H54 (cell line): ENCODE measurements at regions not wholly inside any gene's neighbourhood (a gene's known extent, or its start where the extent isn't known, plus 50 kb on each side); places are given as distances from the start of the nearest gene placed in this dataset.
"Not testable (repeated sequence)": the region's sequence is repeated elsewhere in the genome, so short reads cannot be mapped to it uniquely, and the experiment has no call there.

Experiments used
- DNase-seq: peaks from one replicate; pipeline ENCODE4 v3.0.0; 2011; ENCODE audit warnings: low spot score, mixed read lengths; ENCODE audit not compliant: insufficient read length
- FAIRE-seq: peaks from 3 replicates; lab custom pipeline; 2011; peaks lifted over from hg19 to GRCh38; lab: Jason Lieb, UNC
- POLR2A ChIP-seq: IDR thresholded peaks from 2 replicates; pipeline ENCODE4 v1.6.1; 2011; ENCODE audit warnings: low read depth, mild to moderate bottlenecking, low read length

DNA sequence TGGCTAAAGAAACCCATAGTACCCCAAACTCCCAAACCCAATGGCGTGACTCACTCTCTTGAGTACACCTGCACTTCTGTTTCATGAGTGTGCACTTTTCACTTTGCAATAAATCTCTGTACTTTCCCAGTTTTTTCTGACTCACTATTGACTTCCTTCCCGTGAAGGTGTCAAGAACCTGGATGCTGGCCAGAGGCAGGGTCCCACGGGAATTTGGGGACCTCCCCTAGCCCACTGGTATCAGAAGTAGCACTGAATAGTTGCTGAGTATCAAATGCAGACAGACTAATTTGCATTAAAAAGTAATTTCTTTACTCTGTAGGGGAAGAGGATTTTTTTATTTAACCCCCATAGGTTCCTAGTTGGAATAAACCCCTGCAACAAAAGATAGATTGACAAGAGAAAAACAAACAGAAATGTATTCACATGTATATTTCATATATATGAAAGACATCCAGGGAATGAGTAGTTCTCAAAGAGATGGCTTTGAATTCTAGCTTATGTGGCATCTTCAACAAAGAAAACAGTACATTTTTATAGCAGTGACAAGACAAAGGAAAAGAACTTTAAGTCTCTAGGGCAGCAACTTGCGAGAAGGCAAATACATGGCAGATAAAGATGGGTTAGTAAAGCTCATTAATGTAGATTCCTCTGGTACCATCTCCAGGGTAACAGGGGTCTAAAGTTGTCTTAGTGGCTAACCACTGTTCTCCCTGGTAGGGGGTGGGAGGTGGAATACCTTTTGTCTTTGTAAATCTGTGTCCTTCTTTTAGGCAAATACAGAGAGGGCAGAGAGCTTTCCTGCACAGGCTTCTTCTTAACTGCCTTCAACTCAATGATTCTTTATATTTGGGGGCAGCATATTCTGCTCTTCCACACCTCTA, 385.5 kb upstream of the PDZRN3 start:
- DNase-seq = no peak
- no peak for TF ChIP-seq POLR2A
- no peak for FAIRE-seq

DNA sequence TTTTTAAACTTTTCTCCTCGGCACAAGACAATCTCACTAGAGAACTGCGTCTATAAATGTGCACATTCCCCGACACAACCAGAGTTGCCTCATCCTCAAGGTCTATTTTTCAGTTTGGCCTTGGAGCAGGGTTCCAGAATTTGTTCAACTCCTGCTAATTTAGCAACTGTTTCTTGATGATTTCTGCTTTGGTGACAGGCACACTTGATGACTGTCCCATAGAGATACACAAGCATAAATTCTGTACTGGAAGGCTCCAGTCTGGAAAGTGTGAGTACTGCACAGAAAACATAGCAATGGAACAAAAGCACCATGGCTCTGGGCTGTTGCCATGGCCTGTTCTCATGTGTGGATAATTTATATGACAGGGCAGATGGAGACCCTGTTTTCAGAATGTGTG, 379.6 kb upstream of the PDZRN3 start:
- TF ChIP-seq POLR2A = no peak
- no peak for DNase-seq
- no peak for FAIRE-seq

DNA sequence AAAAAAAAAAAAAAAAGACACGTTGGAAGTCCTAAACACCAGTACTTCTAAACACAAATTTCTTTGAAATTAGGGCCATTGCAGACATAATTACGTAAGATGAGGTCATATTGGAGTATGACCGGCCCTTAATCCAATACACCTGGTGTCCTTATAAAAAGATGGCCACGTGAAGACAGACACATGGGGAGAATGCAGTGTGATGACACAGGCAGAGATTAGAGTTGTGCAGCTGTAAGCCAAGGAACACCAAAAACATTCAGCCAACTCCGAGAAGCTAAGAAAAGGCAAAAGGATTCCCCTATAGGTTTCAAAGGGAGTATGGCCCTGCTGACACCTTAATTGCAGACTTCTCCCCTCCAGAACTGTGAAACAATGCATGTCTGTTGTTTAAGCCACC, 379.0 kb upstream of the PDZRN3 start:
- DNase-seq = no peak
- TF ChIP-seq POLR2A = no peak
- no peak for FAIRE-seq

DNA sequence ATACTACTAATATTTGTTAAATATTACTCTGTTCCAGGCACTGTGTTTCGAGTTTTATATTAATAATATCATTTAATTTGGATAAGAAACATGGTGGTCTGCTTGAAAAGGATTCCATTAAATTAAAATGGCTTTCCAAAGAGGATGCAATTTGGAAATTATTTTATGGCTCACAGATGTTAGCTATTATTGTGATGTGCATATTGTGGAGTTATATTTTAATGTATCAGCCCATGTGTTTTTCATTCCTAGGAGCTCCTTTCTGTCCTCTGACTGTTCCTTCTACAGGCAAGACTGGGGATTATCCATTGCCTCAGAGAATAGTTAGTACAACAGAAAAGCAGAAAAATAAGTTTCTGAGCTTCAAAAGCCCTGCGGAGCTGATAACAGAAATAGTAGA, 376.7 kb upstream of the PDZRN3 start:
- no peak for DNase-seq
- no peak for FAIRE-seq
- no peak for TF ChIP-seq POLR2A

GRCh38 chr3:74000725-74001124, 376.0 kb upstream of the PDZRN3 start:
- FAIRE-seq (no peak), DNase-seq (no peak)
- no peak for TF ChIP-seq POLR2A

DNA sequence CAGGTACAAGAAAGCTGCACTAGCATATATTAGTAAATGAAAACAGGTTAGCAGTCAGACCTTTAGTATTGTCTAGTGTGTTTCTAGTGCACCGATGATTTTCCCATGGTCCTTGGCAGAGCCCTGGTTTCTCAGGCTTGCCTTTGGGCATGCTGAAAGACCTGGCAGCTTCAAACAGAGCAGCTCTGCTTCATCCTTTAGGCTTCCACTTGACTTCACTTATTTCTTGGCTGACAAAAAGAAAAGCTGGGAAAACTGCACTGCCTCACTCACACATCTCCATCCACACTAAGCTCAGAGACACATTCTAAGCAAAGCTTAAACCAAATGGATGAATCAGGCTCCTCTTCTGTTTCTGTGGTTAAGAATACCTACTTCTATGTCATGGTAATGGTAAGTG, 374.8 kb upstream of the PDZRN3 start:
- DNase-seq (no peak), FAIRE-seq (no peak)
- no peak for TF ChIP-seq POLR2A

GRCh38 chr3:73990691-73991090, 365.9 kb upstream of the PDZRN3 start:
- DNase-seq, FAIRE-seq: not testable (repeated sequence)

DNA sequence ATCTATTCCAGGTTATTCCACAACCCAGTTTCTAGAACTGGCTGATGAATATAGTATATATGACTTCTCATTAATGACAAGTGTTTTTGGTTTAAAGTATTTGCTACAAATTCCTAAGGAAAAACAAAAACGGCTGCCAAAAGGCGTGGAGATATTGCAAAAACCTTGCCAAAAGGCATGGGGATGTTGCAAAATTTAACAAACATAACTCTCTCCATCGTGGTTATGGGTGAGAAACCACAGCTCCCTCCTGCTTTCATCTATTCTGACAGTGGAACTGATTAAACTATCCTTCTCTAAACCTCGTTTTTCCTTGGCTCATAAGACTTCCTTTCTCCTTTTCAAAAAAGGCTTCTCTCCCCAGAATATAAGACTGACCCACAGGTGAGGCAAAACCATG, 342.0 kb upstream of the PDZRN3 start:
- DNase-seq = no peak
- FAIRE-seq = no peak
- no peak for TF ChIP-seq POLR2A

DNA sequence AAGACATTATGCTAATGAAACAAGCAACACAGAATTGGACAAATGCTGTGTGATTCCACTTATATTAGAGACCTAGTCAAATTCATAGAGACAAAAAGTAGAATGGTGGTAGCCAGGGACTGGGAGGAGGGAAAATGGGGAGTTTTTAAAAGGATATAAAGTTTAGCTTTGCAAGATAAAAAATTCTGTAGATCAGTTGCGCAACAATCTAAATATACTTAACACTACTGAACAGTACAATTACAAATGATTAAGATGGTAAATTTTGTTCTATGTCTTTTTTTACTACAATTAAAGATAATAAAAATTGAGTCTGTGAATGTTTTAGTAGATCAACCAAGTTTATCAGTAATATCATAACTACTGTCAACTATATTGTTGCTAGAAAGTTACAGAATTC, 340.1 kb upstream of the PDZRN3 start:
- TF ChIP-seq POLR2A = no peak
- DNase-seq = no peak
- no peak for FAIRE-seq

DNA sequence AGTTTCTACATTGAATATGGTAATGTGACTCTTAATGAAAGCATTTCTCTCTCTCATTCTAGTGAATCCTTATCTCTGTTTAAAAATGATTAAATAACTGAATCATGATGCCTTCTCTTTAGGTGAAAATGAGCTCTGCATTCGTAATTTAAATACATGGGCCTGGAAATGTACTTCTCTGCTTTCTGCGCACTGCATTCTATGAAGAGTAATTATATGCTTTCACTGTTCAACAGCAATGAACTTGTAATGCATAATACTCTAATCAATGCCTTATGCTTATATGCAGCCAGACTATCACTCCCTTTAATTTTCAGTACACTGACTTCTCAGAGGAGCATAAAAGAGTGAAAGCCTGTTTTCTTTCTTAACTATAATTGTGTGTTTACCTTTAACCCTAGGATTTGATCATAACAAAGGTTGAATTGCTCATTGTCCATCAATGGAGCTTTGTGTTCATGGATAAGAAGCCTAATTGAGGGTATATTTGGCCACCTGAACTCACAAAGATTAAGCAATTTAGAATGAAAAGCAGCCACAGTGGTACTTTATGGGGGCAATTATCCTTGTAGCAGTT, 330.8 kb upstream of the PDZRN3 start:
- TF ChIP-seq POLR2A = no peak
- DNase-seq = no peak
- FAIRE-seq = no peak

DNA sequence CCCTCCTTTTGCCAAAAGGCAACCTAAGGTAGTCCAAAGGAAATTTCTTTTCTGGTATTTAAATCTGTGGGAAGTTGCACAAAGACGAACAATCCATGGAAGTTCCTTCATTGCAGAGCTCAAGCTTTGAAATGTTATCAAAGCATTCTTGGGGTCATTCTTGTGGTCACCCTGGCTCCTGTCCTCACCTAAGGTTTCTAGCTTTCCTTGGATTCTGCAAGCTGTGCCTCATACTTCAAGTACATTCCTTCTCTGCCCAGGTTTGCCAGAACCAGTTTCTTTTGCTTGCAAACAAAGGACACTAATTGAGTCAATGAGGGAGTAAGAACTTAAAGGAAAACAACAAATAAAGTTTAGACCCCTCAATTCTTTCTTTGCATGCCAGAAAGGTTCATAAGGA, 329.8 kb upstream of the PDZRN3 start:
- FAIRE-seq (no peak), DNase-seq (no peak)
- TF ChIP-seq POLR2A = no peak

DNA sequence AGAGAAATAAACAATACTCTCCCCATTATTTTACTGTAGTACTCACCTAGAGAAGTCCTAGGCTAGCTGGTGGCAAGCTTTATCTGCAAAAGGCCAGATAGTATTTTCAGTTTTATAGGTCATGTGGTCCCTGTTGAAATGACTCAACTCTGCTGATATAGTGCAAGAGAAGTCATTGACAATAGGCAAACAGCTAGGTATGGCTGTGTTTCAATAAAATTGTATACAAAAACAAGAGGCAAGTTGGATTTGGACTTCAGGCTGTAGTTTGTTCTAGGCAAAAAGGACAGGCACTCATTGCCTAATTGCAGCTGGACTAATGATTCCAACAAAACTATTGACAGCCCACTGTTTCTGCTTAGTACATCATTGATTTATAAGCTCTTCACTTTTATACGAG, 328.0 kb upstream of the PDZRN3 start:
- DNase-seq = no peak
- TF ChIP-seq POLR2A = no peak
- FAIRE-seq = no peak

DNA sequence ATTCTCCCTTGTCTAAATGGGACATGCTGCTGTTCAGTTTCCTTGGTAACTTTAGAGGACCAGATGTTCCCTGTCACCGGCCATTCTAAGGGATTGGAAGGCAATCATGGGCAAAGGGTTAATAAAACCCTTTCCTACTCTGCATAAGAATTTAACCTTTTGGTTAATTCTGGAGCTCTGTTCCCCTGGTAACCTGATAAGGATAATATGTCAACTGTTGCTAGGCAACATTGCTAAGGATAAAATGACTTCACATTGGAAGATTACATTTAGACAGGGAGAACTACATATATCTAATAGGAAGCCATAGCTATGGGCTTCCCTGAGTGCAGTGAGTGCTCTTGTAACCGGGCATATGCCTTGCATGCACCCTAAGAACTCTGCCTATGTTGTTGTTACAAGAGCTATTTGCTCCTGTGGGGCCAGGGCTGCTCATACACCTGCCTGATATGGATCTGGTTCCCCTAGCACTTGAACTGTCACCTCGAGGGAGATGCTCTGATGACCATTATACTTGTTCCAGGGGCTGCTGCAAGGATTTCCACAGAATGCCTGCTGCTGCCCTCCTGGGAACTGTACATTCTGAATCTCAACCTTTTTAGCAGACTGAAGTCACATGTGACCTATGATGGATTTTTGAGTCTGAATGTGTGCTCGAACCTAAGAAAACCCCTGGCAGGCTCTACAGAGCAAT, 326.3 kb upstream of the PDZRN3 start:
- TF ChIP-seq POLR2A = no peak
- FAIRE-seq (no peak), DNase-seq (no peak)

GRCh38 chr3:73945541-73945940, 320.8 kb upstream of the PDZRN3 start:
- no peak for TF ChIP-seq POLR2A
- DNase-seq (no peak), FAIRE-seq (no peak)
